Stimulated activated naive B cell treated with anti-CD40 and anti-IgM and Interleukin-4, amounts not matched to agents 10 μg/mL and 1 μg/mL and 100 μg/mL, for 72 hours (primary cell): ENCODE measurements at regions not wholly inside any gene's neighbourhood (a gene's known extent, or its start where the extent isn't known, plus 50 kb on each side); places are given as distances from the start of the nearest gene placed in this dataset.

Experiments used
- ATAC-seq, 2 donors: fragments of 150-1000 bp; cut with Tn5 transposase; replicated peaks; 2 replicates each; pipeline ENCODE4 v1.10.0; 2021; ENCODE audit warnings: moderate library complexity in 1 of 2
- DNase-seq: peaks from one replicate; pipeline ENCODE4 v3.0.0; 2021
- H3K27ac Mint-ChIP-seq: one replicate; pipeline ENCODE4 v1.8.0; 2022; ENCODE audit warnings: mild to moderate bottlenecking, mixed read lengths
- H3K27me3 Mint-ChIP-seq, 2 donors: one replicate each; pipeline ENCODE4 v1.8.0; 2022; ENCODE audit warnings: mixed read lengths in 2 of 2
- H3K36me3 Mint-ChIP-seq, 2 donors: one replicate each; pipeline ENCODE4 v1.8.0; 2022; ENCODE audit warnings: mixed read lengths in 2 of 2, mild to moderate bottlenecking in 1 of 2
- H3K4me1 Mint-ChIP-seq, 2 donors: one replicate each; pipeline ENCODE4 v1.8.0; 2022; ENCODE audit warnings: mixed read lengths in 2 of 2, mild to moderate bottlenecking in 1 of 2
- H3K4me3 Mint-ChIP-seq, 2 donors: one replicate each; pipeline ENCODE4 v1.8.0; 2022; ENCODE audit warnings: mild to moderate bottlenecking in 2 of 2, mixed read lengths in 2 of 2, moderate library complexity in 1 of 2
- H3K9me3 Mint-ChIP-seq, 2 donors: one replicate each; pipeline ENCODE4 v1.8.0; 2022; ENCODE audit warnings: mixed read lengths in 2 of 2, mild to moderate bottlenecking in 1 of 2

DNA sequence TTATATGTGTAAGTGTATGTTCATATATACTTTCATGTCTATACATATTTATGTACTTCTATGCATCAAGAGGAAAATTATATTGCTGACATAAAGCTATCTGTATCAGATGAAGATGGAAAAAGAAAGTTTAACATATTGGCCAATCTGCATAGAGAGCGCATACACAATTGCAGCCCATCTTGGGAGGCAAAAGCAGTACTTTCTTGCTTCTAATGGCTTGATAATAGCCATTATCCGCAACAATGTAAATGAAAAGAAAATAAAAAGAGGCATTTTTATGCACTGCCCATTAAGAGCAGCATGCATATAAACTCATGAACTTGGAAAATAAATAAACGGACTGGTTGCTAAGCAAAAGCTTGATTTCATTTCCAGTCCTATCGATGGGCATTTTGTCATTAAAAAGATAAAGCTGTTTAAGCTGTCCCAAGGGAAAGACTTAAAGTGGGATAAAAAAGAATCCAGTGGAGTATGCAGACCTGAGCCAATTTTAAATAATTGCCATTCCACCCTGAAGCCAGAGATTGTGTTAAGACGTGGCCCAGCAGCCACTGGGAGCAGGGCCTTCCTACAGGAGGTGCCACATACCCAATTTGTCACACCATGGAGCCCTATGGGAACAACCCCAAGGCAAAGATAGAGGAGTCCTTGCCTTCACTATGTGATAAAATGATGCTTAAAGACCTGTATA, 183.6 kb upstream of the CDH11 start:
- no peaks in the 10 kb centered on the region for H3K27me3 Mint-ChIP-seq
- no peak for ATAC-seq
- DNase-seq: no peak
- no peak overlapping the region for H3K4me3 Mint-ChIP-seq
- no peaks in the 10 kb centered on the region for H3K36me3 Mint-ChIP-seq
- no peaks in the 10 kb centered on the region for H3K4me1 Mint-ChIP-seq
- H3K9me3 Mint-ChIP-seq: peaks cover 0 to 11% of the 10 kb centered on the region in 2 donors
- H3K27ac Mint-ChIP-seq: no peak overlapping the region

DNA sequence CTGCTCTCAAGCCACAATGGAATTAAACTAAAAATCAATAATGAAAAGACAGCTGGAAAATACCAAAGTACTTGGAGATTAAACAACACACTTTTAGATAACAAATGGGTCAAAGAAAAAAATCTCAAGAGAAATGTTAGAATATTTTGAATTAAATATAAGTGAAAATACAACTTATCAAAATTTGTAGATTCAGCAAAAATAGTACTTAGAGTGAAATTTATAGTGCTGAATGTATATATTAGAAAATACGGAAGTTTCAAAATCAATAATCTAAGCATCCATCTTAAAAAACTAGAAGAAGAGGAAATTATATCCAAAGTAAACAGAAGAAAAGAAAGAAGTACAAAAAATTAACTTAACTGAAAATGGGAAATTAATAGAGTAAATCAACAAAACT, 179.2 kb upstream of the CDH11 start:
- no peaks in the 10 kb centered on the region for H3K4me1 Mint-ChIP-seq
- H3K9me3 Mint-ChIP-seq: peaks cover 2 to 7% of the 10 kb centered on the region in 2 donors
- H3K27me3 Mint-ChIP-seq: no peaks in the 10 kb centered on the region
- no peak overlapping the region for H3K4me3 Mint-ChIP-seq
- ATAC-seq: no peak
- H3K36me3 Mint-ChIP-seq: no peaks in the 10 kb centered on the region
- no peak for DNase-seq
- no peak overlapping the region for H3K27ac Mint-ChIP-seq

DNA sequence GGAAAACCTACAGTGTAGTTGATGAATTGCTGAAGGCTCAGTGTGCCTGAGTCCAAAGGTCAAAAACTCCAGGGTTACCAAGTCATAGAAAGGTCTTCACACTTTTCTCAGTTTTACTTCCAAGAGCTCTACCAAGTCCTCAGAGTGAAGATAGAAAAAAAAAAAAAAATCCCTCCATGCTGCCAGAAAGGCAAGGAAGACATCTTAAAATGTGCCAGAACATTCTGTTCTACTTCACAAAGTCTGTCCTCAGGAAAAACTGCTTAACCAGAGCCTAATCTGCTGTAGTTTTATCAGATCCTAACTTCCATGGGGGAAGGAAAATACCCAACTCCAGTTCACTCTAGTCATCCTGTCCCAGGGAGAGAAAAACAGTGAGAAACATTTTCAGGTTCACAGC, 175.6 kb upstream of the CDH11 start:
- Mint-ChIP-seq H3K9me3 (peaks cover 4 to 5% of the 10 kb centered on the region in 2 donors), H3K27ac (no peak overlapping the region), H3K4me3 (no peak overlapping the region), H3K4me1 (no peaks in the 10 kb centered on the region), H3K36me3 (no peaks in the 10 kb centered on the region), H3K27me3 (no peaks in the 10 kb centered on the region)
- ATAC-seq (no peak), DNase-seq (no peak)

DNA sequence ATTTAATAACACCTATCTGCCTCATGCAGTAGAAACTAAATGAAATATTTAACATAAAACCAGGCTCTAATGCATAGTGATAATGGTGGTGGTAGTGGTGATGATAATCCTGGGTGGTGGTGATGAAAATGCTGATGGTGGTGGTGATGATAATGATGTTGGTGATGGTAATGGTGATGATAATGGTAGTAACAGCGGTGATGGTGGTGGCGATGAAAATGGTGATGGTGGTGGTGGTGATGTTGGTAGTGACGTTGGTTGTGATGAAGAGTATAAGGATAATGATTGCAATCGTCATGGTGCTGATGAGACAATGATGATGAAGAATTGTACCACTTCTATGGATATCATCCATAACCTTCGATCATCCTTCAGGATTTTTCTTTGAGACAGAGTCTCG, 173.7 kb upstream of the CDH11 start:
- Mint-ChIP-seq H3K27ac (no peak overlapping the region), H3K4me1 (no peaks in the 10 kb centered on the region), H3K36me3 (no peaks in the 10 kb centered on the region), H3K27me3 (no peaks in the 10 kb centered on the region), H3K4me3 (no peak overlapping the region), H3K9me3 (peaks cover 4 to 5% of the 10 kb centered on the region in 2 donors)
- ATAC-seq (no peak), DNase-seq (no peak)

DNA sequence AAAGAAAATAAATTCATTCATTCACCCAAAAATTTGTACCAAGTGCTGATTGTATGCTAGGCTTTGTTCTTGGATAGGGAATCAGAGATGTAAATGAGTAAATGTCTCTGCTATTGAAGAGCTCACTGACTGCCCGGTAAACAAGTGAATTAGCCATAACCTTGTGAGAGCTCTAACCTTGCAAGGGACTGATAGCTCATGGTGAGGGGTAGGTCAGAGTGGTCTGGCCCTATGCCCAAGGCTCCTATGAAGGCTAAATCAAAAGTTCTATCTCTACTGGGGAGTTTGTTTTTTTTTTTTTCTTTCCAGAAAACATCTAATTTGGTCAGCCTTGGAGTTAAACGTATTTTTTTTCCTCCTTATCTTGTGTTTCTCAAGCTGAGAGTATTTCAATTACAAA, 172.8 kb upstream of the CDH11 start:
- Mint-ChIP-seq H3K36me3 (no peaks in the 10 kb centered on the region), H3K4me3 (no peak overlapping the region), H3K27me3 (no peaks in the 10 kb centered on the region), H3K4me1 (no peaks in the 10 kb centered on the region), H3K9me3 (peaks cover 4 to 5% of the 10 kb centered on the region in 2 donors), H3K27ac (no peak overlapping the region)
- DNase-seq: no peak
- no peak for ATAC-seq

DNA sequence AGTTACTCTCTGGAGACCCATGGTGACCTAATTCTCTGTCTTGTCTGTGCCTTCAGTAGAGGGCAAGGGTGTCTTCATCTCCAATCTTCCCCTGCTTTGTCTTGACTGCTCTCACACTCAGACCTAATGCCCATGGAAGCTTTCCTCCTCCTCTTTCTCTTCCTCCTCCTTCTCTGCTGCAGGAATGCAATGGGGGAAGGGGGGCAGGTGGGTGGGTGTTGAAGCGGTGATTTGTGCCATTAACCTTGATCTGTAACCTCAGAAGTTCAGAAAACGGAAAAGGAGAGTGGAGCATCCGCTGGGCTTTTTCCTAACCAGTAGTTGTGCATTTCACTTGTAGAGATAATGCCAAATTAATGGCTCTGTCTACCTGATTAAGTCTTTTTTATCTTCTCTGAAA, 172.3 kb upstream of the CDH11 start:
- H3K9me3 Mint-ChIP-seq: peaks cover 3 to 5% of the 10 kb centered on the region in 2 donors
- no peak overlapping the region for H3K27ac Mint-ChIP-seq
- no peaks in the 10 kb centered on the region for H3K36me3 Mint-ChIP-seq
- no peaks in the 10 kb centered on the region for H3K4me1 Mint-ChIP-seq
- no peaks in the 10 kb centered on the region for H3K27me3 Mint-ChIP-seq
- no peak overlapping the region for H3K4me3 Mint-ChIP-seq
- ATAC-seq (no peak), DNase-seq (no peak)

DNA sequence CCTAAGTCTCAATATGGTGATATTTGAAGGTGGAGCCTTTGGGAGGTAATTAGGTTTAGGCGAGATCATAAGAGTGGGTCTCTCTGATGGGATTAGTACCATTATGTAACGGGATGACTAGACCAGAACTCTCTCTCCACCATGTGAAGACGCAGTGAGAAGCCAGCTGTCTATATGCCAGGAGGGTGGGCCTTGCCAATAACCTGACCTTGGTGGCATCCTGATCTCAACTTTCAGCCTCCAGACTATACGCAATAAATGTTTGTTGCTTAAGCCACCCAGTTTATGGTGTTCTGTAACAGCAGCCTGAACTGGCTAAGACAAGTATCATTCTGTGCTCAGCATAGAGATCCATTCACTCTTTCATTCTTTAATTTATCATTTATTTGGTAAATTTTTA, 167.2 kb upstream of the CDH11 start:
- Mint-ChIP-seq H3K9me3 (no peaks in the 10 kb centered on the region), H3K36me3 (no peaks in the 10 kb centered on the region)
- ATAC-seq: no peak

DNA sequence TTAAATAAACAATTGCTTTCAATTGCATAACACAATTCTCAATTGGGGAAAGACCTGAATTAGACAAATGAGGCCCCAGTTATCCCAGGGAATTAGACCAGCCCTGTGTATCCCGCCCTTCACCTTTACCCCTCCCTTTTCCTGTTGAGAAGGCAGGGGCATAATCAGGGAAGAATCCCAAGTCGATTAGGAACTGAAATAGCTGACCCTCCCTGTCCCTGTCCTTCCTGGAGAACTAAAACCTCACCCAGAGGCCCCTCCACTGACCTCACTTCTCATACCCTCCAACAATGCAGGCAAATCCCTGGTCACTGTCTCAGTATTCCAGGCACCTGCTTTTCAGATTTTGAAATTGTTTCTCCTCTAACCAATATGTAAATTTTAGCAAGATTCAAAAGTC, 165.4 kb upstream of the CDH11 start:
- DNase-seq (no peak), ATAC-seq (no peak)
- Mint-ChIP-seq H3K27ac (no peak overlapping the region), H3K4me3 (no peak overlapping the region), H3K27me3 (no peaks in the 10 kb centered on the region), H3K4me1 (no peaks in the 10 kb centered on the region), H3K9me3 (no peaks in the 10 kb centered on the region), H3K36me3 (no peaks in the 10 kb centered on the region)

More for the DNA sequence above, 167.2 kb upstream of the CDH11 start:
- Mint-ChIP-seq H3K4me1 (no peaks in the 10 kb centered on the region), H3K27me3 (no peaks in the 10 kb centered on the region), H3K27ac (no peak overlapping the region), H3K4me3 (no peak overlapping the region)
- no peak for DNase-seq

DNA sequence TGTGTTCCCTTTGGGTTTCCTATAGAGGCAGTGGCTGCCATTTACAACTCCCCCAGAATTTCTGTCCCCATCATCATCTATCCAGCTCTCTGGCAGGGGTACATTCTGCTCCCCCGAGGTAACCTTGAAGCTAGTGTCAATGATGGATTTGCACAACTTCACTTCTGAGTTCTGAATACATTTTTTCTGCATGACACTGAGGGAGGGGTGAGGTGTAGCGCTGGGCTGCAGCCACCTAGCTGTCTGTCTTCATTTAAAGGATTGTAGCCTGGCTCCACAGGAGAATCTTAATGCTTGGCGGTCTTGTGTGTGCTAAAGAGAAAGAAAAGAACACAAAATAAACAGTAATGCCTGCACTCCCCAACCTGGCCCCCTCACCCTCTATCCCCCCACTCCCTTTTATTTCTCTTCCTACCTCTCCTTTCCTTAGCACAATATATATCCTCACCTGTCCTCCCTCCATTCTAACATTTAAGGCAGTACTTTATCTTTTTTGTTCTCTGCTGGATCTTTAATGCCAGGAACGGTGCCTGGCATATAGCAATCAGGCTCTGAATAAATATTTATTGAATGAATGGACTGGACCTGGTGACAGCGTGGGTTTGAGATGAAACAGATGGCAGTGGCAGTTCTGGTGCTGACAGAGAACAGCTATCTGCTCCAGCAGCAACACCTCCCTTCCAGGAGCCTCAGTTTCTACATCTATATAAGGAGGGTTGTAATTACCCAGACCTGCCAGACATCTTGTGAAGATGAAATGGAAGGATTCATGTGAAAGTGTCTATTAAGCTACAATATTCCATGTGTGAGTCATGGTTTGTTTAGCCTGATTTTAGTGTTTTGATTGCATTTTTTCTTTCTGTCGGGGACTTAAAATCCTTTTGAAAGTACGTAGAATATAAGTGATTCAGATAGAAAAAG, 163.5 kb upstream of the CDH11 start:
- Mint-ChIP-seq H3K4me3 (no peak overlapping the region), H3K27ac (peak overlapping the region; percentile 57), H3K36me3 (no peaks in the 10 kb centered on the region), H3K27me3 (no peaks in the 10 kb centered on the region), H3K9me3 (peaks cover 0 to 5% of the 10 kb centered on the region in 2 donors), H3K4me1 (no peaks in the 10 kb centered on the region)
- DNase-seq (no peak), ATAC-seq (no peak)

DNA sequence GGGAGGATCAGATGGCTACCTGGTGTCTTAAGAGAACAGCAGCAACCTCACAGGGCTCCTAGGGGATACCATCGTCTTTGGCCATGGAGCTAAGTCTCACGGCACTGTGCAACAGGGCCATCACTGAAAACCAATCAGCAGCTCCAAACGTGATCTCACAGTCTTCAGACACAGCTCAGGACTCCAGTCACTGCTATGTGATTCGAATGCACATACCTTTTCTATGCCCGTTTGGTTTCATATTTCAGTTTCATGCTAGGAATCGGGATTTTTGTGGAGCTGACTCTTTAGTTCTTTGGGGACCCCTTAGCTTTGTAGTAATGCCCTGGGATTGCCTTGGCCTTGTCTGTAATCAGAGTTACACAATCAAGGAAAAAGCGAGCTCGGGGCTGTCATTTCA, 162.8 kb upstream of the CDH11 start:
- Mint-ChIP-seq H3K27me3 (no peaks in the 10 kb centered on the region), H3K4me3 (no peak overlapping the region), H3K4me1 (no peaks in the 10 kb centered on the region), H3K27ac (no peak overlapping the region), H3K9me3 (peaks cover 0 to 5% of the 10 kb centered on the region in 2 donors), H3K36me3 (no peaks in the 10 kb centered on the region)
- no peak for DNase-seq
- no peak for ATAC-seq

DNA sequence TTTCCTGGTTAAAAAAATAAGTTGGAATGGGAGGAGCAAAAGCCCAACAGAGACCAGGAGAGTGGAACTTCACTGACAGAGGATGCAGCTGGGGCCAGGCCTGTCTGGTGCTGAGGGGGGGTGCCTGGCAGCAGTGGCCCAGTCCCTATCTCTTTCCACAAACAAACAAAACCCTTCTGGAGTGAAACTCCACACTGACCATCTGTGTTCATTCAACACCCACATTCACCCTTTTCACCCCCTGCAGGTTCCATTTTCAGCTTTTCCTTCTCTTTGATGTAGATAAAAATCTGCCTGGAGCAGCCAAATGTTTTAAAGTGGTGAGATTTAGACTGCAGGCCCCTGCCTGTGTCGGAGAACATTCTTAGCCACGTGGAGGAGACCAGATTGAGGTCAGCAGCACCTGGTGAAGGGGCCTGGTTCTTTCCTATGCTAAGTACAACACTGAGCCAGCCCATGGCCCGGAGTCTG, 161.4 kb upstream of the CDH11 start:
- Mint-ChIP-seq H3K9me3 (peaks cover 0 to 5% of the 10 kb centered on the region in 2 donors), H3K36me3 (no peaks in the 10 kb centered on the region), H3K4me1 (no peaks in the 10 kb centered on the region), H3K27me3 (no peaks in the 10 kb centered on the region), H3K27ac (no peak overlapping the region), H3K4me3 (no peak overlapping the region)
- DNase-seq: no peak
- no peak for ATAC-seq

DNA sequence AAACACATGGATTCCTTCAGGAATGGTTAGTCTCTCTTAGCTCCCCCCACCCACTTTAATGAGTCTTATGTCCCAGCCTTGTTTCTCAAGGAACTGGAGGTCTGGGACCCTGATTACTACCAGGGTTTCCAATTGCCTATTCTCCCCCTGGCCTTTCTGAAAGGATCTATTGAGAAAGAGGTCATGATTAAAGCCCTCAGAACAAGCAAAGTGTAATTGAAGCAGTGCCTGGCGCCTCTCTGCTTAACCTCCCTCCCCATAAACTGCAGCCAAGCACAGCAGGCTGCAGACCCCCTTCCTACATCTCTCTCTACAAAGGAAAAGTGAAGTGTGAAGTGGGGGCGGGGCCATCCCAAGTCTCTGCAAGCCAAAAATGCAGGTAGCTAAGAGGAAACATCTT, 159.7 kb upstream of the CDH11 start:
- no peaks in the 10 kb centered on the region for H3K36me3 Mint-ChIP-seq
- H3K9me3 Mint-ChIP-seq: peaks cover 0 to 5% of the 10 kb centered on the region in 2 donors
- DNase-seq (no peak), ATAC-seq (no peak)
- H3K4me3 Mint-ChIP-seq: no peak overlapping the region
- H3K27ac Mint-ChIP-seq: no peak overlapping the region
- no peaks in the 10 kb centered on the region for H3K27me3 Mint-ChIP-seq
- H3K4me1 Mint-ChIP-seq: no peaks in the 10 kb centered on the region

DNA sequence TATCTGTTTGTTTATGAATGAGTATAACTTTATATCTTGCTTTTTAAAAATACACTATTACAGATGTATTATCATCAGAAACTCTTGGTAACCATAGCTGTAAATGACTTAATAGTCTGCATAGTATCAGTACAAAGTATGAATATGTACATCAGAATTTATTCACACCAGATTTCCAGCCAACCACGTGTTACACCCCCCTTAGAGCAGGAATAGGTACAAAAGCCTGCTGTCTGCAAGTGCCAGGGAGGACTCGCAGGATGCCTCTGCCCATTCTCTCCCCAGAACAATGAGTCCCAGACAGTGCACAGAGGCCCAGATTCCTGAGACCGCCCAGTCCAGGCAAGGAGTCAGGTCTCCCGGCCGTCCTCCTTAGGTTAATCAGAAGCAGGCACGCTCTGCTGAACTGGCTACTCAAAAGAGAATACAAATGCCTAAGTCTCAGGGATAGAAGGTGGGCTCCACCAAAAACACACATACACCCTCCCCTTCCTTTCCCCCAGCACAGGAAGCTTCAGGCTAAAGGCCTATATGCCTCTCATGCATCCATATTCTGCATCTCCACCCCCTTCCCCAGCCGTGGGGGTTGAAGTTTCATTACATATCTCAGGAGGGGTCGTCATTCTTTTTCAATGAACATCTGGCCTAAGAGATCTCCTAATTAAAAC, 159.1 kb upstream of the CDH11 start:
- no peaks in the 10 kb centered on the region for H3K4me1 Mint-ChIP-seq
- no peak overlapping the region for H3K4me3 Mint-ChIP-seq
- H3K36me3 Mint-ChIP-seq: no peaks in the 10 kb centered on the region
- no peak for ATAC-seq
- no peak for DNase-seq
- no peaks in the 10 kb centered on the region for H3K27me3 Mint-ChIP-seq
- H3K9me3 Mint-ChIP-seq: peaks cover 0 to 5% of the 10 kb centered on the region in 2 donors
- no peak overlapping the region for H3K27ac Mint-ChIP-seq

DNA sequence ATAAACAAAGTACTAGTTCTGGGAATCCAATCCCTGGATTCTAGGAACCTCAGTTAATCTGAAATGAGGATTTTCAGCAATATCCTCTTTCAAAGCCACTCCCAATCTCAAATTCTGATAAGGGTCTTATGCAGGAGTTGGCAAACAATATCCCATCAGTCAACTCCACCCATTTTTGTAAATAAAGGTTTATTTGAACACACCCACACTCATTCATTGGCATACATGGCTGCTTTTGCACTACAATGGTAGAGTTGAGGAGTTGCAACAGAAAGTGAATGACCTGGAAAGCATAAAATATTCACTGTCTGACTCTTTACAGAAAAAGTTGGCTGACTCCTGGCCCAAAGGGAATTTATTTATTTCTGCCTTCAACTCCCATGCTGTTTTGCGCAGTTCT, 157.7 kb upstream of the CDH11 start:
- H3K27me3 Mint-ChIP-seq: no peaks in the 10 kb centered on the region
- ATAC-seq: no peak
- no peaks in the 10 kb centered on the region for H3K36me3 Mint-ChIP-seq
- DNase-seq: no peak
- no peaks in the 10 kb centered on the region for H3K4me1 Mint-ChIP-seq
- H3K4me3 Mint-ChIP-seq: no peak overlapping the region
- H3K27ac Mint-ChIP-seq: no peak overlapping the region
- peaks cover 2 to 5% of the 10 kb centered on the region in 2 donors for H3K9me3 Mint-ChIP-seq
